ENCODE measurements at regions not wholly inside any gene's neighbourhood (a gene's known extent, or its start where the extent isn't known, plus 50 kb on each side); places are given as distances from the start of the nearest gene placed in this dataset.
"Not testable (repeated sequence)": the region's sequence is repeated elsewhere in the genome, so short reads cannot be mapped to it uniquely, and the experiment has no call there.

DNA sequence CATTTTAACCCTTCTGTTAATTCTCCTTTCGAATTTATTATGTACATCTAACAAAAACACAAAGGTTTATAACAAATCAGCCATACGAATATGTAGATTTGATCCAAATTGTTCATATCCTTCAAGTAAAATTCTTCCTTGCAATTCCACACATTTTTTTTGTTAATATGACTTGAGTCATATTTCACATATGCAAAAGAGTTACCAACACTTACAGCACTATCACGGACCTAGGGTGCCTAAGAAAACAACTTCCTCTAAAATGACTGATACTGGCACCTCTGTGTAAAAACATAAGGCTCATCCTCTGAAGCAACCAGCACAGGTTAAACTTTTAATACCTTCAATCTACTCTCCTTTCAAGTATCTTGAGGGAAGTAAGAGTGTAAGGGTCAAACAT lies 451.8 kb downstream of the SEMA3D start:
- H3K4me1 Mint-ChIP-seq (ENCODE audit: unreplicated experiment) = peaks cover 4% of the 10 kb centered on the region
- H3K4me3 Mint-ChIP-seq (ENCODE audit: unreplicated experiment) = no peak overlapping the region
- H3K9me3 Mint-ChIP-seq (ENCODE audit: unreplicated experiment) = peaks cover 21% of the 10 kb centered on the region
- TF ChIP-seq, protein P1, sequence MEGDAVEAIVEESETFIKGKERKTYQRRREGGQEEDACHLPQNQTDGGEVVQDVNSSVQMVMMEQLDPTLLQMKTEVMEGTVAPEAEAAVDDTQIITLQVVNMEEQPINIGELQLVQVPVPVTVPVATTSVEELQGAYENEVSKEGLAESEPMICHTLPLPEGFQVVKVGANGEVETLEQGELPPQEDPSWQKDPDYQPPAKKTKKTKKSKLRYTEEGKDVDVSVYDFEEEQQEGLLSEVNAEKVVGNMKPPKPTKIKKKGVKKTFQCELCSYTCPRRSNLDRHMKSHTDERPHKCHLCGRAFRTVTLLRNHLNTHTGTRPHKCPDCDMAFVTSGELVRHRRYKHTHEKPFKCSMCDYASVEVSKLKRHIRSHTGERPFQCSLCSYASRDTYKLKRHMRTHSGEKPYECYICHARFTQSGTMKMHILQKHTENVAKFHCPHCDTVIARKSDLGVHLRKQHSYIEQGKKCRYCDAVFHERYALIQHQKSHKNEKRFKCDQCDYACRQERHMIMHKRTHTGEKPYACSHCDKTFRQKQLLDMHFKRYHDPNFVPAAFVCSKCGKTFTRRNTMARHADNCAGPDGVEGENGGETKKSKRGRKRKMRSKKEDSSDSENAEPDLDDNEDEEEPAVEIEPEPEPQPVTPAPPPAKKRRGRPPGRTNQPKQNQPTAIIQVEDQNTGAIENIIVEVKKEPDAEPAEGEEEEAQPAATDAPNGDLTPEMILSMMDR (IDR thresholded peaks at IDR 0.05) = no peak
- H3K27me3 Mint-ChIP-seq (ENCODE audit: unreplicated experiment) = no peaks in the 10 kb centered on the region
- H3K36me3 Mint-ChIP-seq (ENCODE audit: unreplicated experiment) = no peaks in the 10 kb centered on the region
- no peak for DNase-seq (ENCODE audit: extremely low spot score, unreplicated experiment)
- no peak overlapping the region for H3K27ac Mint-ChIP-seq (ENCODE audit: unreplicated experiment)

DNA sequence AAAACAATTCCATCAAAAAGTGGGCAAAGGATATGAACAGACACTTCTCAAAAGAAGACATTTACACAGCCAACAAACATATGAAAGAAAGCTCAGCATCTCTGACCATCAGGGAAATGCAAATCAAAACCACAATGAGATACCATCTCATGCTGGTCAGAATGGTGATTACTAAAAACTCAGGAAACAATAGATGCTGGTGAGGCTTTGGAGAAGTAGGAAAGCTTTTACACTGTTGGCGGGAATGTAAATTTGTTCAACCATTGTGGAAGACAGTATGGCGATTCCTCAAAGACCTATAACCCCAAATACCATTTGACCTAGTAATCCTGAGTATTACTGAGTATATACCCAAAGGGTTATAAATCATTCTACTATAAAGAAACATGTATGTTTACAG lies 452.9 kb downstream of the SEMA3D start:
- H3K27ac Mint-ChIP-seq (ENCODE audit: unreplicated experiment); H3K27me3 Mint-ChIP-seq (ENCODE audit: unreplicated experiment); H3K4me3 Mint-ChIP-seq (ENCODE audit: unreplicated experiment); H3K4me1 Mint-ChIP-seq (ENCODE audit: unreplicated experiment); H3K36me3 Mint-ChIP-seq (ENCODE audit: unreplicated experiment); DNase-seq (ENCODE audit: extremely low spot score, unreplicated experiment): not testable (repeated sequence)
- peaks cover 21% of the 10 kb centered on the region for H3K9me3 Mint-ChIP-seq (ENCODE audit: unreplicated experiment)

- not testable (repeated sequence) for H3K27ac Mint-ChIP-seq (ENCODE audit: unreplicated experiment); DNase-seq (ENCODE audit: extremely low spot score, unreplicated experiment); H3K36me3 Mint-ChIP-seq (ENCODE audit: unreplicated experiment); H3K4me3 Mint-ChIP-seq (ENCODE audit: unreplicated experiment); H3K27me3 Mint-ChIP-seq (ENCODE audit: unreplicated experiment); H3K4me1 Mint-ChIP-seq (ENCODE audit: unreplicated experiment)
- peaks cover 36% of the 10 kb centered on the region for H3K9me3 Mint-ChIP-seq (ENCODE audit: unreplicated experiment)
Observed at GRCh38 chr7:84730864-84731263, 456.0 kb downstream of the SEMA3D start.

DNA sequence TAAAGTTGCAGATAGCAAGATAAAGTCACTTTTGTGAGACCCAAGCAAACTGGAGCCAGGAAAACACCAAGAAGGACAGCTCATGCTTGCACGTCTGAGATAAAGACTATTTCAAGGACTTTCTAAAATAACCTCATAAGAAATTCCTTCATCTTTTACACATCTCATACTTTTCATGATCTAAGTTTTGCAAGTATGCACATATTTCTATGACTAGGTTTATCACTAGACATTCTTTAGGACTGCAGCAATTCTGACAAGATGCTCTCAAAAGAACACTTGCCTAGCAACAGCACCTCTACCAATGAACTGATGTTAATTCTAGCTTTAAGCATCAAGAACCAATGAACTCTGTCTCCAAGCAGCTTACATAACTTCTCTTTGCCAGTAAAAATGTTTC lies 457.6 kb downstream of the SEMA3D start:
- no peak for DNase-seq (ENCODE audit: extremely low spot score, unreplicated experiment)
- no peaks in the 10 kb centered on the region for H3K27me3 Mint-ChIP-seq (ENCODE audit: unreplicated experiment)
- H3K36me3 Mint-ChIP-seq (ENCODE audit: unreplicated experiment) = peaks cover 4% of the 10 kb centered on the region
- TF ChIP-seq, protein P1 (IDR thresholded peaks at IDR 0.05) = no peak
- no peak overlapping the region for H3K27ac Mint-ChIP-seq (ENCODE audit: unreplicated experiment)
- peaks cover 50% of the 10 kb centered on the region for H3K9me3 Mint-ChIP-seq (ENCODE audit: unreplicated experiment)
- no peaks in the 10 kb centered on the region for H3K4me1 Mint-ChIP-seq (ENCODE audit: unreplicated experiment)
- H3K4me3 Mint-ChIP-seq (ENCODE audit: unreplicated experiment) = no peak overlapping the region

GRCh38 chr7:84722734-84723133 lies 464.1 kb downstream of the SEMA3D start:
- TF ChIP-seq, protein P1 (IDR thresholded peaks at IDR 0.05) = no peak
- H3K27ac Mint-ChIP-seq (ENCODE audit: unreplicated experiment) = no peak overlapping the region
- peaks cover 27% of the 10 kb centered on the region for H3K4me1 Mint-ChIP-seq (ENCODE audit: unreplicated experiment)
- H3K27me3 Mint-ChIP-seq (ENCODE audit: unreplicated experiment) = no peaks in the 10 kb centered on the region
- no peak overlapping the region for H3K4me3 Mint-ChIP-seq (ENCODE audit: unreplicated experiment)
- peaks cover 9% of the 10 kb centered on the region for H3K36me3 Mint-ChIP-seq (ENCODE audit: unreplicated experiment)
- no peak for DNase-seq (ENCODE audit: extremely low spot score, unreplicated experiment)
- H3K9me3 Mint-ChIP-seq (ENCODE audit: unreplicated experiment) = peaks cover 38% of the 10 kb centered on the region

- TF ChIP-seq, protein P1 (IDR thresholded peaks at IDR 0.05) = no peak
- H3K4me3 Mint-ChIP-seq (ENCODE audit: unreplicated experiment) = no peak overlapping the region
- no peak for DNase-seq (ENCODE audit: extremely low spot score, unreplicated experiment)
- H3K36me3 Mint-ChIP-seq (ENCODE audit: unreplicated experiment) = peaks cover 9% of the 10 kb centered on the region
- no peaks in the 10 kb centered on the region for H3K27me3 Mint-ChIP-seq (ENCODE audit: unreplicated experiment)
- H3K4me1 Mint-ChIP-seq (ENCODE audit: unreplicated experiment) = peaks cover 29% of the 10 kb centered on the region
- no peak overlapping the region for H3K27ac Mint-ChIP-seq (ENCODE audit: unreplicated experiment)
- H3K9me3 Mint-ChIP-seq (ENCODE audit: unreplicated experiment) = peaks cover 33% of the 10 kb centered on the region
Observed at GRCh38 chr7:84722086-84722485, 464.8 kb downstream of the SEMA3D start.

Data from osteocyte (in vitro differentiated cells).